ENCODE measurements at regions not wholly inside any gene's neighbourhood (a gene's known extent, or its start where the extent isn't known, plus 50 kb on each side); places are given as distances from the start of the nearest gene placed in this dataset.

- TF ChIP-seq GATA2 (IDR thresholded peaks at IDR 0.05; ENCODE audit: low read depth, low read length): no peak
- no peak for TF ChIP-seq GATA3 (IDR thresholded peaks at IDR 0.05; ENCODE audit: low read depth, low read length)
These were observed 275.0 kb downstream of the PTEN start for GRCh38 chr10:88138319-88138848.

Measured in SH-SY5Y (cell line).